CD4-positive, alpha-beta T cell (primary cell): ENCODE measurements at regions not wholly inside any gene's neighbourhood (a gene's known extent, or its start where the extent isn't known, plus 50 kb on each side); places are given as distances from the start of the nearest gene placed in this dataset.

Experiments used
- ATAC-seq: fragments of 200-7000 bp; cut with Tn5 transposase; one replicate; pipeline ENCODE4 v1.10.0; 2022; ENCODE audit warnings: mild to moderate bottlenecking; ENCODE audit not compliant: poor library complexity
- CTCF ChIA-PET: fragments of 350-600 bp; sonication (Branson Sonifier 250); formaldehyde crosslinking; loops from one replicate; lab custom pipeline; 2021; ENCODE audit warnings: antibody characterized with exemption, inconsistent platforms; lab: Charles Lee
- POLR2A ChIA-PET: fragments of 350-600 bp; sonication (Branson Sonifier 250); formaldehyde crosslinking; loops from one replicate; lab custom pipeline; 2021; ENCODE audit warnings: antibody characterized with exemption, inconsistent platforms; lab: Charles Lee
- DNase-seq, 14 experiments: peaks; one replicate each; pipeline ENCODE4 v3.0.0-alpha.2; 2013 to 2020; ENCODE audit warnings: mixed read lengths in 2 of 14
- H3K27ac ChIP-seq, 2 donors: one replicate each; pipeline versions ENCODE4 v1.5.1 to v1.7.0; 2013; ENCODE audit warnings: low read length in 2 of 2, low read depth in 1 of 2, mild to moderate bottlenecking in 1 of 2
- H3K27me3 ChIP-seq, 2 experiments: 1 replicate in 1 of 2; 2 replicates in 1 of 2; pipeline versions ENCODE4 v1.6.1 to v1.7.0; 2013; ENCODE audit warnings: low read length in 2 of 2, control low read depth in 1 of 2, mild to moderate bottlenecking in 1 of 2, moderate library complexity in 1 of 2; ENCODE audit not compliant: insufficient read depth in 2 of 2, control insufficient read depth in 1 of 2
- H3K36me3 ChIP-seq: one replicate; pipeline ENCODE4 v1.6.1; 2013; ENCODE audit warnings: low read length, control low read depth; ENCODE audit not compliant: insufficient read depth
- H3K4me1 ChIP-seq: one replicate; pipeline ENCODE4 v1.6.1; 2013; ENCODE audit warnings: low read length, control low read depth; ENCODE audit not compliant: insufficient read depth
- H3K4me3 ChIP-seq: one replicate; pipeline ENCODE4 v1.5.1; 2013; ENCODE audit warnings: mild to moderate bottlenecking, low read length, moderate library complexity
- H3K9me3 ChIP-seq, 2 experiments: 1 replicate in 1 of 2; 2 replicates in 1 of 2; pipeline versions ENCODE4 v1.6.1 to v1.7.0; 2013; ENCODE audit warnings: low read length in 2 of 2, mild to moderate bottlenecking in 2 of 2, control low read depth in 1 of 2, moderate library complexity in 1 of 2; ENCODE audit not compliant: control insufficient read depth in 1 of 2, insufficient read depth in 1 of 2
- H3K27ac Mint-ChIP-seq: one replicate; pipeline ENCODE4 v1.8.0; 2020; ENCODE audit warnings: mixed read lengths
- H3K27me3 Mint-ChIP-seq: one replicate; pipeline ENCODE4 v1.8.0; 2021; ENCODE audit warnings: mixed read lengths
- H3K36me3 Mint-ChIP-seq: one replicate; pipeline ENCODE4 v1.8.0; 2021; ENCODE audit warnings: low read depth, mixed read lengths
- H3K4me1 Mint-ChIP-seq: one replicate; pipeline ENCODE4 v1.8.0; 2021; ENCODE audit warnings: low read depth, mixed read lengths
- H3K4me3 Mint-ChIP-seq: one replicate; pipeline ENCODE4 v1.8.0; 2020; ENCODE audit warnings: mild to moderate bottlenecking, mixed read lengths
- H3K9me3 Mint-ChIP-seq: one replicate; pipeline ENCODE4 v1.8.0; 2020; ENCODE audit warnings: mixed read lengths
- CTCF ChIP-seq: fragments of 200-600 bp; IDR thresholded peaks from one replicate; pipeline ENCODE4 v1.8.0; 2022; ENCODE audit warnings: antibody characterized with exemption, mild to moderate bottlenecking
- intact Hi-C, 2 experiments: fragments of 100-400 bp; cut with DNase I in 1 of 2; cut with micrococcal nuclease in 1 of 2; formaldehyde crosslinking; loops; one replicate each; pipeline versions ENCODE4 v1.15.1 to v1.9.0; 2023 to 2025; cut with DNase I, micrococcal nuclease

- Mint-ChIP-seq H3K4me3 (no peak overlapping the region), H3K4me1 (no peaks in the 10 kb centered on the region), H3K27me3 (no peaks in the 10 kb centered on the region), H3K9me3 (no peaks in the 10 kb centered on the region), H3K36me3 (no peaks in the 10 kb centered on the region), H3K27ac (no peak overlapping the region)
- H3K27ac ChIP-seq = no peak overlapping the region
- no peaks in the 10 kb centered on the region for H3K27me3 ChIP-seq
- no peak overlapping the region for H3K4me3 ChIP-seq
- no peaks in the 10 kb centered on the region for H3K4me1 ChIP-seq
- ATAC-seq (no peak), DNase-seq (no peak)
- intact Hi-C loops = no loop called here
- no peak for TF ChIP-seq CTCF
- ChIA-PET POLR2A (no interaction called here), CTCF (no interaction called here)
- H3K9me3 ChIP-seq = peaks cover 0 to 5% of the 10 kb centered on the region in 2 experiments
- no peaks in the 10 kb centered on the region for H3K36me3 ChIP-seq
Measured at GRCh38 chr2:120819720-120820210, 84.1 kb downstream of the GLI2 start.

GRCh38 chr2:120820263-120820952, 84.7 kb downstream of the GLI2 start:
- intact Hi-C loops = no loop called here
- H3K4me1 ChIP-seq = no peaks in the 10 kb centered on the region
- no peak overlapping the region for H3K27ac ChIP-seq
- H3K36me3 ChIP-seq = no peaks in the 10 kb centered on the region
- peaks cover 0 to 5% of the 10 kb centered on the region in 2 experiments for H3K9me3 ChIP-seq
- POLR2A ChIA-PET = no interaction called here
- Mint-ChIP-seq H3K4me1 (no peaks in the 10 kb centered on the region), H3K4me3 (no peak overlapping the region), H3K36me3 (no peaks in the 10 kb centered on the region), H3K9me3 (no peaks in the 10 kb centered on the region), H3K27ac (no peak overlapping the region), H3K27me3 (no peaks in the 10 kb centered on the region)
- DNase-seq (no peak), ATAC-seq (no peak)
- TF ChIP-seq CTCF = no peak
- CTCF ChIA-PET = no interaction called here
- H3K4me3 ChIP-seq = no peak overlapping the region
- no peaks in the 10 kb centered on the region for H3K27me3 ChIP-seq

- Mint-ChIP-seq H3K27me3 (no peaks in the 10 kb centered on the region), H3K9me3 (no peaks in the 10 kb centered on the region), H3K4me3 (no peak overlapping the region), H3K4me1 (no peaks in the 10 kb centered on the region), H3K36me3 (no peaks in the 10 kb centered on the region), H3K27ac (no peak overlapping the region)
- ATAC-seq = no peak
- intact Hi-C loops = no loop called here
- no peaks in the 10 kb centered on the region for H3K27me3 ChIP-seq
- H3K4me1 ChIP-seq = no peaks in the 10 kb centered on the region
- H3K9me3 ChIP-seq = peaks cover 0 to 5% of the 10 kb centered on the region in 2 experiments
- no peak overlapping the region for H3K4me3 ChIP-seq
- CTCF ChIA-PET = no interaction called here
- POLR2A ChIA-PET = no interaction called here
- DNase-seq = no peak
- no peak overlapping the region for H3K27ac ChIP-seq
- TF ChIP-seq CTCF = no peak
- H3K36me3 ChIP-seq = no peaks in the 10 kb centered on the region
Measured at GRCh38 chr2:120820953-120821279, 85.2 kb downstream of the GLI2 start.
